Lung (tissue), 11 donors: ENCODE measurements at regions not wholly inside any gene's neighbourhood (a gene's known extent, or its start where the extent isn't known, plus 50 kb on each side); places are given as distances from the start of the nearest gene placed in this dataset.

ENCODE experiments used
- ATAC-seq: fragments of 200-7000 bp; cut with Tn5 transposase; one replicate; pipeline ENCODE4 v1.9.1; 2020; ENCODE audit warnings: moderate number of reproducible peaks; ENCODE audit not compliant: insufficient read depth, low FRiP score
- DNase-seq, 3 donors: peaks; one replicate each; pipeline ENCODE4 v3.0.0-alpha.2; 2013 to 2017
- H3K27ac ChIP-seq, 2 donors: one replicate each; pipeline ENCODE4 v1.5.1; 2013; ENCODE audit warnings: mild to moderate bottlenecking in 2 of 2, moderate library complexity in 2 of 2, control low read depth in 1 of 2, inconsistent platforms in 1 of 2, low read depth in 1 of 2, low read length in 1 of 2
- H3K27me3 ChIP-seq, 3 donors: one replicate each; pipeline ENCODE4 v1.5.1; 2013; ENCODE audit warnings: low read length in 2 of 3; ENCODE audit not compliant: control insufficient read depth in 3 of 3, insufficient read depth in 3 of 3
- H3K36me3 ChIP-seq, 4 donors: one replicate each; pipeline ENCODE4 v1.5.1; 2013; ENCODE audit warnings: low read length in 4 of 4, mild to moderate bottlenecking in 1 of 4, moderate library complexity in 1 of 4; ENCODE audit not compliant: control insufficient read depth in 4 of 4, insufficient read depth in 4 of 4
- H3K4me1 ChIP-seq, 5 donors: one replicate each; pipeline ENCODE4 v1.5.1; 2013; ENCODE audit warnings: low read length in 5 of 5, mild to moderate bottlenecking in 2 of 5, moderate library complexity in 1 of 5; ENCODE audit not compliant: control insufficient read depth in 5 of 5, insufficient read depth in 5 of 5
- H3K4me3 ChIP-seq: one replicate; pipeline ENCODE4 v1.5.1; 2013; ENCODE audit warnings: mild to moderate bottlenecking, control low read depth, moderate library complexity
- H3K9ac ChIP-seq, 2 donors: one replicate each; pipeline ENCODE4 v1.5.1; 2013; ENCODE audit warnings: low read length in 2 of 2, control low read depth in 1 of 2; ENCODE audit not compliant: insufficient read depth in 1 of 2
- H3K9me3 ChIP-seq, 4 donors: one replicate each; pipeline ENCODE4 v1.5.1; 2013; ENCODE audit warnings: low read length in 3 of 4, mild to moderate bottlenecking in 1 of 4, moderate library complexity in 1 of 4; ENCODE audit not compliant: control insufficient read depth in 4 of 4, insufficient read depth in 3 of 4
- WGBS, 2 donors: extraction: QIAGEN DNeasy Blood & Tissue Kit; methylation state at CpG; one replicate each; pipeline ENCODE4 v1.1.7; 2013; 5-methylcytosine and 5-hydroxymethylcytosine counted together
- TF ChIP-seq, protein P1 (sequence below): IDR thresholded peaks from 2 replicates; pipeline ENCODE4 v1.5.1; 2012; ENCODE audit warnings: mild to moderate bottlenecking; ENCODE audit errors: control extremely low read depth, extremely low read depth
- donor health status: control.
- donor health status: control.
- donor health status: Bipolar disorder and iron deficiency.
- donor health status: healthy.
- donor health status: DM: yes; HTN: yes; CAD: no.

DNA sequence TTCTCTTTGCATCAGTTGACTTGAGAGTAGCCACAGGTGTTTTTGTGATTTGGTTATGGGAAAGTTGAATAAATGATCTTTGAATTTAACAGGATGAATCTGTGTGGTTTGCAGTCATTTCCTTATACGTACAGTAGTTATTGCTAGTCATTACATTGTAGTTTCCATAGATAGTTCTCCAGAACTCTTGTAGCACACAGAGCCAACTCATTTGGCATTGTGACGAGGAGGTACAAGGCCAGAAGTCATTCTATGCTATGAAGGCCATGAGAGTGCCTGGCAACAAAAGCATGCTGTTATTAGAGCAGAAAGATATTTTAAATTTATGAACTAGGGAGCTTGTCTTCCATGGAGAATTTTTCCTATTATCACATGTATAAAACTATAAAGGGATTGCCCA, 973.0 kb upstream of the CHAC2 start:
- no peaks in the 10 kb centered on the region for H3K36me3 ChIP-seq
- DNase-seq (peak; percentile 20 to 77 (median 40)), ATAC-seq (no peak)
- no peak overlapping the region for H3K4me3 ChIP-seq
- no peak overlapping the region for H3K9ac ChIP-seq
- H3K4me1 ChIP-seq: no peaks in the 10 kb centered on the region
- WGBS, 2 donors: 66 to 71% methylated on average over 2 of the region's 2 CpGs
- TF ChIP-seq, protein P1, sequence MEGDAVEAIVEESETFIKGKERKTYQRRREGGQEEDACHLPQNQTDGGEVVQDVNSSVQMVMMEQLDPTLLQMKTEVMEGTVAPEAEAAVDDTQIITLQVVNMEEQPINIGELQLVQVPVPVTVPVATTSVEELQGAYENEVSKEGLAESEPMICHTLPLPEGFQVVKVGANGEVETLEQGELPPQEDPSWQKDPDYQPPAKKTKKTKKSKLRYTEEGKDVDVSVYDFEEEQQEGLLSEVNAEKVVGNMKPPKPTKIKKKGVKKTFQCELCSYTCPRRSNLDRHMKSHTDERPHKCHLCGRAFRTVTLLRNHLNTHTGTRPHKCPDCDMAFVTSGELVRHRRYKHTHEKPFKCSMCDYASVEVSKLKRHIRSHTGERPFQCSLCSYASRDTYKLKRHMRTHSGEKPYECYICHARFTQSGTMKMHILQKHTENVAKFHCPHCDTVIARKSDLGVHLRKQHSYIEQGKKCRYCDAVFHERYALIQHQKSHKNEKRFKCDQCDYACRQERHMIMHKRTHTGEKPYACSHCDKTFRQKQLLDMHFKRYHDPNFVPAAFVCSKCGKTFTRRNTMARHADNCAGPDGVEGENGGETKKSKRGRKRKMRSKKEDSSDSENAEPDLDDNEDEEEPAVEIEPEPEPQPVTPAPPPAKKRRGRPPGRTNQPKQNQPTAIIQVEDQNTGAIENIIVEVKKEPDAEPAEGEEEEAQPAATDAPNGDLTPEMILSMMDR: no peak
- no peak overlapping the region for H3K27ac ChIP-seq
- peaks cover 0 to 3% (median 0%) of the 10 kb centered on the region in 4 donors for H3K9me3 ChIP-seq
- H3K27me3 ChIP-seq: no peaks in the 10 kb centered on the region

DNA sequence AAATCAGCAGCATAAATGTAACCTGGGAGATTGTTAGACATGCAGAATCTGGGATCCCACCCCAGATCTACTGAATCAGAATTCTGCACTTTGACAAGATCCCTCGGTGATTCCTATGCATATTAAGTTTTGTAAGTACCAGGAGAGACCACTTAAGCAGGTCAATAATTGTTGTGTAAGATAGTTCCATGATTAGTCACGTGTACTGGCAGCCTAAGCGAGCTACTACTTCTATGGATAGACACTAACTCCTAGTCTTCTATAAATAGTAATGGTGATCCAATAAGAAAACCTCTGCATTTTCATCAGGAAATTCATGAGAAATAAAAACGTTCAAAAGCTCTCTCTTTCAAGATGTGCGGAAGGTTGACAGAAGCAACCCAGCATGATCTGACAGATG, 988.2 kb upstream of the CHAC2 start:
- 67 to 82% methylated on average over 5 of the region's 5 CpGs for WGBS, 2 donors
- Histone ChIP-seq H3K27me3 (no peaks in the 10 kb centered on the region), H3K4me1 (no peaks in the 10 kb centered on the region), H3K9me3 (no peaks in the 10 kb centered on the region), H3K36me3 (no peaks in the 10 kb centered on the region), H3K9ac (no peak overlapping the region), H3K4me3 (no peak overlapping the region), H3K27ac (no peak overlapping the region)
- TF ChIP-seq, protein P1: no peak
- ATAC-seq (no peak), DNase-seq (no peak)

DNA sequence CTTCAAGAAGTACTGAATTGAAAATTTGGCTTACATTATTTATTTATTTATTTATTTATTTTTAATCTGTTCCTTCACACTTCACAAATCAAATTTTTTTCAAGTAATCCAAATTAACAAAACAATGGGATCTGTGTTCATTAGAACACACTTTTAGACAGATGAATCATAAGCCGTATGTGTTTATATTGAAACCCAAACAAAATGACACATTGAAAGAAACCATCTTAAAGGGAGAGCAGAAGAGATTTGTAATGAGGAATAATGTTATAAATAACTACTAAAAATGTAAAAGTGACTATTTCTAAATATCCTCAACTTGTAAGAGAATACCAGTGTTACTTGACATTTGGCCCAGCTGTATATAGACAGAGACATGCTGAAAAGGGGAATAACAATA, 991.0 kb upstream of the CHAC2 start:
- no peak overlapping the region for H3K27ac ChIP-seq
- DNase-seq: peak in 1 of 3 donors; percentile 4
- H3K27me3 ChIP-seq: no peaks in the 10 kb centered on the region
- H3K9ac ChIP-seq: no peak overlapping the region
- no peaks in the 10 kb centered on the region for H3K36me3 ChIP-seq
- no peaks in the 10 kb centered on the region for H3K9me3 ChIP-seq
- no peaks in the 10 kb centered on the region for H3K4me1 ChIP-seq
- TF ChIP-seq, protein P1: no peak
- 74 to 76% methylated on average over 1 of the region's 1 CpG for WGBS, 2 donors
- H3K4me3 ChIP-seq: no peak overlapping the region
- no peak for ATAC-seq

DNA sequence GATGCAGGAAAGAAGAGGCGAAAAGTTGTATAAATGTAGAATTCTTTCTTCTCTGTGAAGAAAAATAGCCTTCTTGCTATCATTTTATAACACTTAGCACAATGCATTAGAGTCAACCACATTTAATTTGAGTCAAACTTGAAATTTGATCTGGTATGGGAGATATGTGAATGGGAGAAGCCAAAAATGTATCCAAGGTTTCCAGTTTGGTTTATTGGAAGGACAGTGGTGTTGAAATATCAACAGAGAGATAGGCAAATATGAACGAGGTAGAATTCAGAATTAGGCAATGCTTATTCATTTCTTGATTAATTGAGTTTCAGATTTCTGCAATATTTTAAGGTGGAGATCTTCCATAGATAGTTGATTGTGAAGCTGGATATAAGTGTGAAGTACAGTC, 991.9 kb upstream of the CHAC2 start:
- Histone ChIP-seq H3K4me3 (no peak overlapping the region), H3K27me3 (no peaks in the 10 kb centered on the region), H3K4me1 (no peaks in the 10 kb centered on the region), H3K9ac (no peak overlapping the region), H3K27ac (no peak overlapping the region), H3K36me3 (no peaks in the 10 kb centered on the region), H3K9me3 (no peaks in the 10 kb centered on the region)
- WGBS, 2 donors: 70 to 75% methylated on average over 2 of the region's 2 CpGs
- TF ChIP-seq, protein P1: no peak
- DNase-seq: no peak
- ATAC-seq: no peak
